Hepatocyte (in vitro differentiated cells): ENCODE measurements at regions not wholly inside any gene's neighbourhood (a gene's known extent, or its start where the extent isn't known, plus 50 kb on each side); places are given as distances from the start of the nearest gene placed in this dataset.

Experiments
- DNase-seq: peaks from one replicate; pipeline ENCODE4 v3.0.0-alpha.2; 2016; ENCODE audit warnings: low spot score
- H2AFZ ChIP-seq: fragments of 200-600 bp; sonication (generic); 2 replicates; pipeline ENCODE4 v1.6.0; 2016; ENCODE audit warnings: antibody characterized with exemption, mild to moderate bottlenecking
- H3K27ac ChIP-seq: fragments of 200-600 bp; sonication (generic); 2 replicates; pipeline ENCODE4 v1.5.1; 2016; ENCODE audit warnings: mild to moderate bottlenecking
- H3K27me3 ChIP-seq: fragments of 200-600 bp; sonication (generic); 2 replicates; pipeline ENCODE4 v1.6.1; 2016
- H3K36me3 ChIP-seq: fragments of 200-600 bp; sonication (generic); replicated peaks from 2 replicates; pipeline ENCODE4 v1.5.1; 2016; ENCODE audit warnings: low read depth; ENCODE audit not compliant: insufficient read depth
- H3K4me1 ChIP-seq: fragments of 200-600 bp; sonication (generic); 2 replicates; pipeline ENCODE4 v1.5.1; 2016; ENCODE audit warnings: mild to moderate bottlenecking, moderate library complexity; ENCODE audit not compliant: insufficient read depth
- H3K4me2 ChIP-seq: fragments of 200-600 bp; sonication (generic); 2 replicates; pipeline ENCODE4 v1.6.0; 2016
- H3K4me3 ChIP-seq: fragments of 200-600 bp; sonication (generic); 2 replicates; pipeline ENCODE4 v1.5.1; 2016; ENCODE audit warnings: mild to moderate bottlenecking
- H3K79me2 ChIP-seq: fragments of 200-600 bp; sonication (generic); 2 replicates; pipeline ENCODE4 v1.6.0; 2017; ENCODE audit warnings: mild to moderate bottlenecking
- H3K9me2 ChIP-seq: fragments of 200-600 bp; sonication (generic); replicated peaks from 2 replicates; pipeline ENCODE4 v1.6.0; 2017; ENCODE audit warnings: mild to moderate bottlenecking; ENCODE audit not compliant: insufficient read depth
- H3K9me3 ChIP-seq: fragments of 200-600 bp; sonication (generic); 2 replicates; pipeline ENCODE4 v1.5.1; 2016; ENCODE audit warnings: low read depth, mild to moderate bottlenecking
- H4K20me1 ChIP-seq: fragments of 200-600 bp; sonication (generic); 2 replicates; pipeline ENCODE4 v1.6.0; 2016; ENCODE audit warnings: mild to moderate bottlenecking; ENCODE audit not compliant: insufficient read depth, poor library complexity, severe bottlenecking
- EZH2 ChIP-seq: fragments of 200-600 bp; sonication (generic); IDR thresholded peaks from 2 replicates; pipeline ENCODE4 v1.6.1; 2016; ENCODE audit warnings: antibody characterized with exemption, mild to moderate bottlenecking, borderline replicate concordance
- EZH2phosphoT487 ChIP-seq: fragments of 200-600 bp; sonication (generic); IDR thresholded peaks from one replicate; pipeline ENCODE4 v1.6.1; 2018; ENCODE audit warnings: antibody characterized with exemption, mild to moderate bottlenecking, low read depth, moderate library complexity; ENCODE audit not compliant: unreplicated experiment, severe bottlenecking
- WGBS: methylation state at CpG from one replicate; pipeline ENCODE4 v1.1.6; 2016; ENCODE audit warnings: low lambda C conversion rate; ENCODE audit errors: missing lambda C conversion rate; 5-methylcytosine and 5-hydroxymethylcytosine counted together
- TF ChIP-seq, protein P1 (sequence below): fragments of 200-600 bp; sonication (generic); IDR thresholded peaks from 2 replicates; pipeline ENCODE4 v1.5.1; 2016; ENCODE audit warnings: antibody characterized with exemption, mild to moderate bottlenecking; ENCODE audit not compliant: poor library complexity

GRCh38 chrX:39201305-39201990, 400.2 kb downstream of the MID1IP1 start:
- no peak for DNase-seq

GRCh38 chrX:39202641-39203040, 401.4 kb downstream of the MID1IP1 start:
- Histone ChIP-seq H3K9me3 (no peaks in the 10 kb centered on the region), H3K4me3 (no peak overlapping the region), H3K27me3 (no peaks in the 10 kb centered on the region), H2AFZ (no peak overlapping the region), H3K4me1 (peaks cover 12% of the 10 kb centered on the region), H3K79me2 (no peaks in the 10 kb centered on the region), H4K20me1 (no peaks in the 10 kb centered on the region), H3K27ac (no peak overlapping the region), H3K4me2 (no peak overlapping the region), H3K36me3 (no peaks in the 10 kb centered on the region), H3K9me2 (no peaks in the 10 kb centered on the region)
- 37% methylated on average over 1 of the region's 1 CpG for WGBS
- no peak for DNase-seq
- TF ChIP-seq EZH2 (no peak), EZH2phosphoT487 (no peak)
- TF ChIP-seq, protein P1, sequence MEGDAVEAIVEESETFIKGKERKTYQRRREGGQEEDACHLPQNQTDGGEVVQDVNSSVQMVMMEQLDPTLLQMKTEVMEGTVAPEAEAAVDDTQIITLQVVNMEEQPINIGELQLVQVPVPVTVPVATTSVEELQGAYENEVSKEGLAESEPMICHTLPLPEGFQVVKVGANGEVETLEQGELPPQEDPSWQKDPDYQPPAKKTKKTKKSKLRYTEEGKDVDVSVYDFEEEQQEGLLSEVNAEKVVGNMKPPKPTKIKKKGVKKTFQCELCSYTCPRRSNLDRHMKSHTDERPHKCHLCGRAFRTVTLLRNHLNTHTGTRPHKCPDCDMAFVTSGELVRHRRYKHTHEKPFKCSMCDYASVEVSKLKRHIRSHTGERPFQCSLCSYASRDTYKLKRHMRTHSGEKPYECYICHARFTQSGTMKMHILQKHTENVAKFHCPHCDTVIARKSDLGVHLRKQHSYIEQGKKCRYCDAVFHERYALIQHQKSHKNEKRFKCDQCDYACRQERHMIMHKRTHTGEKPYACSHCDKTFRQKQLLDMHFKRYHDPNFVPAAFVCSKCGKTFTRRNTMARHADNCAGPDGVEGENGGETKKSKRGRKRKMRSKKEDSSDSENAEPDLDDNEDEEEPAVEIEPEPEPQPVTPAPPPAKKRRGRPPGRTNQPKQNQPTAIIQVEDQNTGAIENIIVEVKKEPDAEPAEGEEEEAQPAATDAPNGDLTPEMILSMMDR = no peak

More at GRCh38 chrX:39201305-39201990, 400.2 kb downstream of the MID1IP1 start:
- 71% methylated on average over 6 of the region's 6 CpGs for WGBS
- H3K4me1 ChIP-seq = peaks cover 12% of the 10 kb centered on the region
- H2AFZ ChIP-seq = no peak overlapping the region
- no peaks in the 10 kb centered on the region for H3K36me3 ChIP-seq
- no peaks in the 10 kb centered on the region for H4K20me1 ChIP-seq
- H3K27ac ChIP-seq = peak overlapping the region; percentile 47
- H3K9me2 ChIP-seq = no peaks in the 10 kb centered on the region
- H3K9me3 ChIP-seq = no peaks in the 10 kb centered on the region
- no peak overlapping the region for H3K4me3 ChIP-seq
- TF ChIP-seq EZH2phosphoT487 (no peak), EZH2 (no peak)
- TF ChIP-seq, protein P1 = no peak
- H3K4me2 ChIP-seq = no peak overlapping the region
- no peaks in the 10 kb centered on the region for H3K79me2 ChIP-seq
- no peaks in the 10 kb centered on the region for H3K27me3 ChIP-seq

DNA sequence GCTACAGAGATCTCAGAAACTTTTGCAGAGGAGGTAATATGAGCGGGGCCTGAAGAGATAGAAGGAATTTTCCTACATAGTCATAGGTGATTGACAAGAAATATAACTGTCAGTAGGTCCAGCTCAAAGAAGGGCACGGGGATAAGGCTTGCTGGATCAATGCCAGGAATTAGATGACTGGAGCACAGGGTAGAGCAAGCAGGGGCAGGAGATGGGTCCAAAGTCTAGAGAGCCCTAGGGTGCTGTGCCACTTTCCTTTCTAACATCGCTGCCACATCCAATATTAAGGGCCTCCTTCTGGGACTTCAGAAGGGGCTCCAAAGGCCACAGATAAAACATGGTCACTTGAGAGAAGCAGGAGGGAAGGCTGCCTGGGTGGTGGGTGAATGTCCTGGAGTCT, 402.2 kb downstream of the MID1IP1 start:
- H4K20me1 ChIP-seq = no peaks in the 10 kb centered on the region
- H2AFZ ChIP-seq = no peak overlapping the region
- peaks cover 12% of the 10 kb centered on the region for H3K4me1 ChIP-seq
- no peaks in the 10 kb centered on the region for H3K79me2 ChIP-seq
- no peaks in the 10 kb centered on the region for H3K9me3 ChIP-seq
- H3K27me3 ChIP-seq = no peaks in the 10 kb centered on the region
- 52% methylated on average over 3 of the region's 3 CpGs for WGBS
- no peaks in the 10 kb centered on the region for H3K9me2 ChIP-seq
- H3K4me2 ChIP-seq = no peak overlapping the region
- no peaks in the 10 kb centered on the region for H3K36me3 ChIP-seq
- TF ChIP-seq, protein P1 = no peak
- TF ChIP-seq EZH2phosphoT487 (no peak), EZH2 (no peak)
- H3K27ac ChIP-seq = no peak overlapping the region
- no peak for DNase-seq
- H3K4me3 ChIP-seq = no peak overlapping the region
